Heart right ventricle (tissue), 16 donors: ENCODE measurements at regions not wholly inside any gene's neighbourhood (a gene's known extent, or its start where the extent isn't known, plus 50 kb on each side); places are given as distances from the start of the nearest gene placed in this dataset.

Experiments
- ATAC-seq, 8 donors: fragments of 200-7000 bp; cut with Tn5 transposase; one replicate each; pipeline ENCODE4 v1.9.1; 2020; ENCODE audit warnings: mild to moderate bottlenecking in 8 of 8, moderate library complexity in 8 of 8, moderate number of reproducible peaks in 1 of 8
- DNase-seq, 2 donors: peaks; one replicate each; pipeline ENCODE4 v3.0.0-alpha.2; 2020
- H3K27ac ChIP-seq, 10 donors: fragments of 200-600 bp; sonication (generic) in 2 of 10; one replicate each; pipeline versions ENCODE4 v1.5.0 to v1.8.0; 2020 to 2022; ENCODE audit warnings: mild to moderate bottlenecking in 3 of 10
- H3K27me3 ChIP-seq, 7 donors: fragments of 200-600 bp; one replicate each; pipeline ENCODE4 v1.8.0; 2021 to 2022; ENCODE audit warnings: mild to moderate bottlenecking in 2 of 7
- H3K36me3 ChIP-seq, 9 donors: fragments of 200-600 bp; sonication (generic) in 1 of 9; one replicate each; pipeline versions ENCODE4 v1.5.0 to v1.8.0; 2020 to 2022; ENCODE audit warnings: mild to moderate bottlenecking in 2 of 9
- H3K4me1 ChIP-seq, 9 donors: fragments of 200-600 bp; sonication (generic) in 1 of 9; one replicate each; pipeline versions ENCODE4 v1.5.0 to v1.8.0; 2020 to 2022; ENCODE audit warnings: mild to moderate bottlenecking in 4 of 9
- H3K4me3 ChIP-seq, 10 donors: fragments of 200-600 bp; sonication (generic) in 2 of 10; one replicate each; pipeline versions ENCODE4 v1.5.0 to v1.8.0; 2020 to 2022; ENCODE audit warnings: mild to moderate bottlenecking in 7 of 10, moderate library complexity in 2 of 10
- H3K9me3 ChIP-seq, 11 donors: fragments of 200-600 bp in 10 of 11; sonication (generic) in 2 of 11; one replicate each; pipeline versions ENCODE4 v1.5.0 to v1.8.0; 2013 to 2022; ENCODE audit warnings: mild to moderate bottlenecking in 2 of 11, control low read depth in 1 of 11, moderate library complexity in 1 of 11
- WGBS, 2 donors: extraction: QIAGEN DNeasy Blood & Tissue Kit; methylation state at CpG; one replicate each; pipeline ENCODE4 v1.1.7; 2013; ENCODE audit warnings: inconsistent platforms in 1 of 2; 5-methylcytosine and 5-hydroxymethylcytosine counted together
- intact Hi-C, 10 donors: fragments of 100-400 bp; cut with DNase I; formaldehyde crosslinking; loops; one replicate each; pipeline versions ENCODE4 v1.11.1 to v1.14.2; 2022
- TF ChIP-seq, protein P1 (sequence below), 9 donors: fragments of 200-600 bp; sonication (generic) in 2 of 9; IDR thresholded peaks; one replicate each; pipeline versions ENCODE4 v1.5.0 to v1.8.0; 2021 to 2022; ENCODE audit warnings: antibody characterized with exemption in 9 of 9, mild to moderate bottlenecking in 5 of 9, moderate library complexity in 1 of 9
- donor health status: Arrhythmogenic right ventricular cardiomyopathy.
- donor health status: ischemic (EF 13 %, LVEDD 7.1; RV severe dilation, severe dysfunction).
- donor health status: healthy with polysubstance abuse.
- donor health status: DM: no; HTN: yes; CAD: no.
- donor health status: DM: no; HTN: no; CAD: no.
- donor health status: ischemic (EF 25% LVEDD 6.9; RV normal size, moderate dysfunction).
- donor health status: ischemic (EF 25% LVEDD 5.7; RV mildly dilated, moderate dysfunction).
- donor health status: healthy.
- donor health status: DM: yes; HTN: yes; CAD: no.
- donor health status: Ischemic cardiomyopathy.
- donor health status: ischemic (EF 35%, LVEDD 5.7; RV mildly dilated, moderate dysfunction).
- donor health status: nonischemic (EF 11% LVEDD 7.7; RV severe dilation, severe dysfunction).
- donor health status: DM: yes; HTN: yes; CAD: no.
- donor health status: PGD.
- donor health status: ischemic (EF 29% LVEDD 5.4; RV normal size, mild dysfunction).
- donor health status: nonischemic (EF 23%, LVEDD 6.1; RV moderate dilation, normal function).

DNA sequence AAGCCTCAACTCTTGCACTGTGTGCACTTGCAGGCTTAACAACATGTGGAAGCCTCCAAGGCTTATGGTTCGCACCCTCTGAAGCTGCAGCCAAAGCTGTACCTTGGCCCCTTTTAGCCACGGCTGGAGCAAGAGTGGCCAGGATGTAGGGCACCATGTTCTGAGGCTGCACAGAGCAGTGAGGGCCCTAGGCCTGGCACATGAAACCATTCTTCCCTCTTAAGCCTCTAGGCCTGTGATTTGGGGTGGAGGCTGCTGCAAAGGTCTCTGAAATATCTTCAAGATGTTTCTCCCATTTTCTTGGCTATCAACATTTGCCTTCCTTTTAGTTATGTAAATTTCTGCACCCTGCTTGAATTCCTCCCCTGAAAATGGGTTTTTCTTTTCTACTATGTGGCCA is 161.9 kb upstream of the SPATS2L start:
- DNase-seq (no peak), ATAC-seq (no peak)
- H3K27ac ChIP-seq = no peak overlapping the region
- TF ChIP-seq, protein P1, sequence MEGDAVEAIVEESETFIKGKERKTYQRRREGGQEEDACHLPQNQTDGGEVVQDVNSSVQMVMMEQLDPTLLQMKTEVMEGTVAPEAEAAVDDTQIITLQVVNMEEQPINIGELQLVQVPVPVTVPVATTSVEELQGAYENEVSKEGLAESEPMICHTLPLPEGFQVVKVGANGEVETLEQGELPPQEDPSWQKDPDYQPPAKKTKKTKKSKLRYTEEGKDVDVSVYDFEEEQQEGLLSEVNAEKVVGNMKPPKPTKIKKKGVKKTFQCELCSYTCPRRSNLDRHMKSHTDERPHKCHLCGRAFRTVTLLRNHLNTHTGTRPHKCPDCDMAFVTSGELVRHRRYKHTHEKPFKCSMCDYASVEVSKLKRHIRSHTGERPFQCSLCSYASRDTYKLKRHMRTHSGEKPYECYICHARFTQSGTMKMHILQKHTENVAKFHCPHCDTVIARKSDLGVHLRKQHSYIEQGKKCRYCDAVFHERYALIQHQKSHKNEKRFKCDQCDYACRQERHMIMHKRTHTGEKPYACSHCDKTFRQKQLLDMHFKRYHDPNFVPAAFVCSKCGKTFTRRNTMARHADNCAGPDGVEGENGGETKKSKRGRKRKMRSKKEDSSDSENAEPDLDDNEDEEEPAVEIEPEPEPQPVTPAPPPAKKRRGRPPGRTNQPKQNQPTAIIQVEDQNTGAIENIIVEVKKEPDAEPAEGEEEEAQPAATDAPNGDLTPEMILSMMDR (IDR thresholded peaks at IDR 0.05) = no peak
- intact Hi-C loops = no loop called here
- no peaks in the 10 kb centered on the region for H3K27me3 ChIP-seq
- 91% methylated on average over 2 of the region's 2 CpGs for WGBS, 2 donors
- H3K4me1 ChIP-seq = no peaks in the 10 kb centered on the region
- H3K4me3 ChIP-seq = no peak overlapping the region
- peaks cover 0 to 11% (median 0%) of the 10 kb centered on the region in 11 donors for H3K9me3 ChIP-seq
- no peaks in the 10 kb centered on the region for H3K36me3 ChIP-seq

DNA sequence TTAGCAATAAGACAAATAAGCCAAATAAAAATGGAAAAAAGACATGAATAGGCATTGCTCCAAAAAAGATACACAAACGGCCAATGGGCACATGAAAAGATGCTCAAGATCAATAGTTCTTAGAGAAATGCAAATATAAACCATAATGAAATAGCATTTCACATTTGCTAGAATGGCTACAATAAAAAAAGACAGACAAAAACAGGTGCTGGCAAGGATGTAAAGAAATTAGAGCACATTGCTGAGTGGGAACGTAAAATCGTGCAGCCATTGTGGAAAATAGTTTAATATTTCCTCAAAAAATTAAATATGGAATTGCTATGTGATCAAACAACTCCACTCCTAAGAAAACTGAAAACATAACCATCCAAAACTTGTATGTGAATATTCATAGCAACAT is 160.0 kb upstream of the SPATS2L start:
- no peaks in the 10 kb centered on the region for H3K36me3 ChIP-seq
- peaks cover 0 to 30% (median 8%) of the 10 kb centered on the region in 11 donors for H3K9me3 ChIP-seq
- TF ChIP-seq, protein P1 (IDR thresholded peaks at IDR 0.05) = no peak
- H3K4me1 ChIP-seq = no peaks in the 10 kb centered on the region
- H3K27me3 ChIP-seq = no peaks in the 10 kb centered on the region
- DNase-seq = no peak
- H3K4me3 ChIP-seq = no peak overlapping the region
- no peak overlapping the region for H3K27ac ChIP-seq
- 85 to 89% methylated on average over 3 of the region's 3 CpGs for WGBS, 2 donors
- no peak for ATAC-seq
- intact Hi-C loops = no loop called here

DNA sequence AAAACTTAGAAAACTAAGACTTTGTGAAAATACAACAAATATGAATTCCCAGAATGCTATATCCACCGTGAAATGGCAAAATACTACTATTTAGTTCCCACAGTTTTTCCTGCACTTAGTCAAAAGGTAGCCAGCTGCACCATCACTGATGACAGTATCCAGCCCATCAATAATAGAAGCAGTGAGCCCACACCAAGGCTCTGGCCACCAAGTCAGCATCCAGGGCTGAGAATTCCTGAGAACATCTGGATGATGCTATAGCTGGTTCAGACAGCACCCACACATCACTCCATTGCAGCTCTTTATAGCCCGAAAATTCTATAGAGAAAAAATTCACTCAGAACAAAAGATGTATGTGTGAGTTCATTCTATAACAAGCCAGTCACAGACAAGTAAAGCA is 159.1 kb upstream of the SPATS2L start:
- intact Hi-C loops = no loop called here
- DNase-seq = no peak

DNA sequence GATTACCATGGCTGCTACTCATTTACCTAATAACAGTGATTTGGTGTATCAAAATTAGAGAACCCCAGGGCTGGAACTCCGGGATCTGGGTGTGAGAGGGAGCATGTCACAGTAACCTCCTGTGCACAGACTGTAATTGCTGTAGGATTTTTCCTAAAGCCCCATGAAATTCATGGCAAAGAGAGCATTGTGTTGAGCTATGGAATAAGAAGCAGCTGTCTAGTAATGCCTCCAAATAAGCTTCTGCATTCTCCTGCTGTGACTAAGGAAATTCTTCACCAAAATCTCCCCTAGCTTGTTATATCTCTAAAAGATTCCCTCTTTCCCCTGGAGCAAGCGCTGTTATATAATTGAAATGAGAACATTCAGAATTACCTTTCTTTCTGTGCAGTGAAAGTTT is 158.1 kb upstream of the SPATS2L start:
- 65 to 77% methylated on average over 2 of the region's 2 CpGs for WGBS, 2 donors

More for the DNA sequence above, 159.1 kb upstream of the SPATS2L start:
- Histone ChIP-seq H3K4me1 (no peaks in the 10 kb centered on the region), H3K4me3 (no peak overlapping the region), H3K27ac (no peak overlapping the region), H3K27me3 (no peaks in the 10 kb centered on the region), H3K36me3 (no peaks in the 10 kb centered on the region), H3K9me3 (peaks cover 0 to 36% (median 8%) of the 10 kb centered on the region in 11 donors)
- TF ChIP-seq, protein P1 (IDR thresholded peaks at IDR 0.05) = no peak
- ATAC-seq = no peak
- 87 to 88% methylated on average over 2 of the region's 2 CpGs for WGBS, 2 donors

More for the DNA sequence above, 158.1 kb upstream of the SPATS2L start:
- ATAC-seq (no peak), DNase-seq (no peak)
- Histone ChIP-seq H3K27ac (no peak overlapping the region), H3K27me3 (no peaks in the 10 kb centered on the region), H3K9me3 (peaks cover 0 to 36% (median 8%) of the 10 kb centered on the region in 11 donors), H3K4me3 (no peak overlapping the region), H3K4me1 (no peaks in the 10 kb centered on the region), H3K36me3 (no peaks in the 10 kb centered on the region)
- TF ChIP-seq, protein P1 (IDR thresholded peaks at IDR 0.05) = no peak
- intact Hi-C loops = no loop called here
